Skeletal muscle satellite cell (primary cell): ENCODE measurements at regions not wholly inside any gene's neighbourhood (a gene's known extent, or its start where the extent isn't known, plus 50 kb on each side); places are given as distances from the start of the nearest gene placed in this dataset.
A peak's percentile ranks its signal among the peaks of the same experiment; 100 is the strongest.

ENCODE experiments used
- H3K27me3 ChIP-seq: 2 replicates; pipeline ENCODE4 v1.7.0; 2013; ENCODE audit warnings: low read length; ENCODE audit not compliant: control insufficient read depth, insufficient read depth
- H3K36me3 ChIP-seq: 2 replicates; pipeline ENCODE4 v1.7.0; 2013; ENCODE audit warnings: mild to moderate bottlenecking, control low read depth, low read length; ENCODE audit not compliant: insufficient read depth
- H3K4me1 ChIP-seq: 2 replicates; pipeline ENCODE4 v1.7.0; 2013; ENCODE audit warnings: low read length; ENCODE audit not compliant: control insufficient read depth, insufficient read depth
- H3K4me2 ChIP-seq: 2 replicates; pipeline ENCODE4 v1.7.0; 2013; ENCODE audit warnings: mild to moderate bottlenecking, low read length
- H3K4me3 ChIP-seq: 2 replicates; pipeline ENCODE4 v1.7.0; 2013; ENCODE audit warnings: low read length
- H3K9ac ChIP-seq: 2 replicates; pipeline ENCODE4 v1.7.0; 2013; ENCODE audit warnings: mild to moderate bottlenecking, low read depth, low read length, moderate library complexity
- H3K9me3 ChIP-seq: replicated peaks from 2 replicates; pipeline ENCODE4 v1.7.0; 2013; ENCODE audit warnings: mild to moderate bottlenecking, control low read depth, low read length

DNA sequence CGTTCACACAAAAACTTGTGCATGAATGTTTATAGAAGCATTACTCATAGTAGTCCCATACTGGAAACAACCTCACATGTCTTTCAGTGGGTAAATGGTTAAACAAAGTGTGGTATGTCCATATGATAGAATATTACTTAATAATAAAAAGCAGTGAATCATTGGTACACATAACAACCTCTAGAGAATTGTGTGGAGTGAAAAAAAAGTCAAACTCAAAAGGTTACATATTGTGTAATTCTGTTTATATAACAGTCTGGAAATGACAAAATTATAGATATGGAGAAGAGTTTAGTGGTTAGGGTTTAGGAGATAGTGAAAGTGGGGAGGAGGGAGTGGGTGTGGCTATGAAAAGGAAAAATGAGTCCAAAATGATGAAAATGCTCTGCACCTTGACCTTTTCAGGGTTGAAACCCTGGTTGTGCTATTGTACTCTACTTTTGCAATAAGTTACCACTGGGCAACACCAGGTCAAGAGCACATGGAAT lies 243.4 kb upstream of the DDI1 start:
- H3K36me3 ChIP-seq, result no peaks in the 10 kb centered on the region
- no peaks in the 10 kb centered on the region for H3K9me3 ChIP-seq
- no peak overlapping the region for H3K9ac ChIP-seq
- H3K4me3 ChIP-seq, result no peak overlapping the region
- no peak overlapping the region for H3K4me2 ChIP-seq
- no peaks in the 10 kb centered on the region for H3K4me1 ChIP-seq
- H3K27me3 ChIP-seq, result no peaks in the 10 kb centered on the region

DNA sequence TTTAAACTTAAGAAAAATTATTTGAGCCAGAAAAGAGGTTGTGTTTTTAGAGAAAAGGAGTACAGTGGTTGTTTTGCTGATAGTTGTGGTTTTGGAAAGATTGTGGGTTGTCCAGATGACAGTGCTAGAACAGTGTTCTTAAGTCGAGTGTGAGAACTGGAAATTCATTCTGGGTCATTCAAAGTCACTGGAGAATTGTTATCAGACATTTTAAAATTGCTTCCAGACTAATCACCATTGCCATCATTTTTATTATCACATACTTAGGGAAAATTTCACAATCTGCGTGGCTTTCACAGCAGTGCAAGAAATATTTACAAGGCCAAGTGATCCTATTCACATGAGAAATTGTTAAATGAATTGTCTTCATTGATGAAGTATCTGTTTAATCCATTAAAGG lies 242.2 kb upstream of the DDI1 start:
- no peaks in the 10 kb centered on the region for H3K9me3 ChIP-seq
- no peak overlapping the region for H3K4me2 ChIP-seq
- no peaks in the 10 kb centered on the region for H3K36me3 ChIP-seq
- no peaks in the 10 kb centered on the region for H3K27me3 ChIP-seq
- H3K4me1 ChIP-seq, result peaks cover 4% of the 10 kb centered on the region
- no peak overlapping the region for H3K4me3 ChIP-seq
- H3K9ac ChIP-seq, result no peak overlapping the region

DNA sequence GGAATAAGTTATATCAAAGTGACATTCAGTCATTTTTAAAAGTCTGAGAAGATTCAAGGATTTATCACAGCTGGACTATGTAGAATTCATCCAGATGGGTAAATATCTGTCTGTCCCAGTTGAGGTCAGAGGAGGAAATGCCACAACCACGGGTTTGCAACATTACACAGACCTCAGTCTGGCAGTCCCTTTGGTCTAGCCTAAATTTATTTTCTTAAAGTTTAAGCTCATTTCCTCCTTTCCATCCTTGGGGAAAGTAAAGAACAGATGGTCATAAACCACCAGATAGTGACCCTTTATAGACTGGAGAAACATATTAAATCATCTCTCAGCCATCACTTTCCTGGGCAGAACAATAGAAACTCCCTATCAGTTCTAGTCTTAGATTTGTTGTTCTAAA lies 238.4 kb upstream of the DDI1 start:
- Histone ChIP-seq H3K36me3 (no peaks in the 10 kb centered on the region), H3K27me3 (no peaks in the 10 kb centered on the region), H3K9ac (no peak overlapping the region), H3K4me1 (peaks cover 4% of the 10 kb centered on the region), H3K4me3 (no peak overlapping the region), H3K4me2 (no peak overlapping the region), H3K9me3 (no peaks in the 10 kb centered on the region)

DNA sequence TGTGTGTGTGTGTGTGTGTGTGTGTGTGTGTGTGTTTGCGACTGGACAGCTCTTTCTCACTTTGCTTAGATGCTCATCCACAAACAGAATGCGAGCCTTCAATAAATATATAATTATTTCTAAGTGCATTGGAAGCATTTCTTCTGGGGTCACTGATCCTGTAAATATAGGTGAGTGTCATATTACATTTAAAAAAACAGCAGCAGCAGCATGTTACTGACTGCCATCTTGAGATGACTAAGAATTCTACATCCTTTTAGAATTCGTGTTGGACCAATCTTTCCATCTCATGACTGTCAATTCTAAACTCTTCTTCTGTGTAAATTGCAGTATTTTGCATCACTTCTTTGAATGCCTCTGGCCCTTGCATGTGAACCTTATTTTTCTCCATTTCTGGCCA lies 238.0 kb upstream of the DDI1 start:
- peaks cover 4% of the 10 kb centered on the region for H3K4me1 ChIP-seq
- H3K9me3 ChIP-seq, result no peaks in the 10 kb centered on the region
- no peaks in the 10 kb centered on the region for H3K36me3 ChIP-seq
- no peak overlapping the region for H3K4me2 ChIP-seq
- H3K9ac ChIP-seq, result no peak overlapping the region
- H3K4me3 ChIP-seq, result no peak overlapping the region
- H3K27me3 ChIP-seq, result no peaks in the 10 kb centered on the region

DNA sequence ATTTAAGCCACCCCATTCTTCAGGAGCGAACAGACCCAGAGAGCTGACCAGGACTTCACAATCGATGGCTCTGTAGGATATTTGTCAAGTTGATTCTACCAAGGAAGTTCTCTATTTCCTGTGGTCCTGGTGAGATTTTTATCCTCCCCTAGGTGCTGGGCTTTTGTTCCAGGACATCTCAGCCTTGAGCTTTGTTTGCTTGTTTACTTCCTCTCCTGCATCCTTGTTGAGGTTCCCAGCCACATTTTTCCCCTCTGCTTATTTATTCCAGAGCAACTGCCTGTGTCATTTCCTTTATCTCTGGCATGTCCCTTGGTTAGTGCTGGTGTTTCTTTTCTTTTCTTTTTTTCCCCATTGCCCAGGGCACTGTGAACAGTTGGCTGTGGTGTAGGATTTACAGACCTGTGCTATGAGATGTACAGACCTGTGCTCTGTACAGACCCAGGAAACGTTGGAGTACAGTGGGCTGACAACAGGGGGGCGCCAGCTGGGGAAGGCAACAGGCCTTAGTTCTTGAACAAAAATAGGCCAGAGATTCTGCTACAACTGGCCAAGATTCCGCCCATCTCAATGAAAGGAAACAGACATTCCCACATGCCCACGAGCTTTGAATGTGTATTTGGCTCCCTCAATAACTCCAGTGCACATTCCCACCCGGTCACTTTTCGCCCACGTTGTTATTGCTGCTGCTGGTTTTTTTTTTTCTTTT lies 235.9 kb upstream of the DDI1 start:
- H3K4me2 ChIP-seq, result no peak overlapping the region
- H3K4me1 ChIP-seq, result peaks cover 8% of the 10 kb centered on the region
- H3K27me3 ChIP-seq, result no peaks in the 10 kb centered on the region
- no peaks in the 10 kb centered on the region for H3K9me3 ChIP-seq
- H3K9ac ChIP-seq, result no peak overlapping the region
- no peak overlapping the region for H3K4me3 ChIP-seq
- H3K36me3 ChIP-seq, result no peaks in the 10 kb centered on the region

DNA sequence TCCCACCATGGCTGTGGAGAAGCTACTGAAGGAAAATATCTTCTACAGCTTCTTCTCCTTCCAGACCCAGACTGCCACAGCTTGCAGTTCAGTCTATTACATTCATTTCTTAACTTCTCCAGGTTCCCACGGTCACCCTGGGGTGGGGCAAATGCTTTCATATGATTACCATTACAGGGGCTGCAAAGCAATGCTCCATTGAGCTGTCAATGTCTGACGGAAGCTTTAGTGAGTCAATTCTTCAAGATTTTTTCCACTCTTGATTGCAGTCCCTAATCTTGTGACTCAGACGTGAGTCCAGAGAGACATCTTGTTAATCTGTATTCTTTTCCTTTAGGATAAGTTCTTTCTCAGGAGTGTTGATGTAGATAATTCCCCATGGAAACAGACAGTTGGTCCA lies 233.4 kb upstream of the DDI1 start:
- H3K27me3 ChIP-seq, result no peaks in the 10 kb centered on the region
- no peak overlapping the region for H3K9ac ChIP-seq
- no peaks in the 10 kb centered on the region for H3K36me3 ChIP-seq
- no peak overlapping the region for H3K4me3 ChIP-seq
- H3K4me1 ChIP-seq, result peaks cover 18% of the 10 kb centered on the region
- no peaks in the 10 kb centered on the region for H3K9me3 ChIP-seq
- no peak overlapping the region for H3K4me2 ChIP-seq

DNA sequence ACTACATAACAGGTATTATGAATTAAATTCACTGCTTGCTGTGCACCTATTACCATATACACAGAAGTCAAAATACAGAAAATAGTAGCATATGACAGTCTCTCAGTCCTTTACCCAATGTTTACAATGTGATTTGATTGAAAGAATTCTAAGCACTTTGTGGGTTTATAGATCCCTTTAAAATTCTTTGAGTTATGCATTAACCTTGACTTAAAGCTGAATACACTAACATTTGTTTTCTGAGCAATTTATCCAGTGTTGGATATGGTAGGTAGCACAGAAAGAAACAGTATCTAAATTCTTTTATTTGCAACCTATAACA lies 230.8 kb upstream of the DDI1 start:
- Histone ChIP-seq H3K9ac (no peak overlapping the region), H3K36me3 (no peaks in the 10 kb centered on the region), H3K4me3 (no peak overlapping the region), H3K27me3 (no peaks in the 10 kb centered on the region), H3K9me3 (no peaks in the 10 kb centered on the region), H3K4me2 (peak overlapping the region; percentile 44), H3K4me1 (peaks cover 14% of the 10 kb centered on the region)

DNA sequence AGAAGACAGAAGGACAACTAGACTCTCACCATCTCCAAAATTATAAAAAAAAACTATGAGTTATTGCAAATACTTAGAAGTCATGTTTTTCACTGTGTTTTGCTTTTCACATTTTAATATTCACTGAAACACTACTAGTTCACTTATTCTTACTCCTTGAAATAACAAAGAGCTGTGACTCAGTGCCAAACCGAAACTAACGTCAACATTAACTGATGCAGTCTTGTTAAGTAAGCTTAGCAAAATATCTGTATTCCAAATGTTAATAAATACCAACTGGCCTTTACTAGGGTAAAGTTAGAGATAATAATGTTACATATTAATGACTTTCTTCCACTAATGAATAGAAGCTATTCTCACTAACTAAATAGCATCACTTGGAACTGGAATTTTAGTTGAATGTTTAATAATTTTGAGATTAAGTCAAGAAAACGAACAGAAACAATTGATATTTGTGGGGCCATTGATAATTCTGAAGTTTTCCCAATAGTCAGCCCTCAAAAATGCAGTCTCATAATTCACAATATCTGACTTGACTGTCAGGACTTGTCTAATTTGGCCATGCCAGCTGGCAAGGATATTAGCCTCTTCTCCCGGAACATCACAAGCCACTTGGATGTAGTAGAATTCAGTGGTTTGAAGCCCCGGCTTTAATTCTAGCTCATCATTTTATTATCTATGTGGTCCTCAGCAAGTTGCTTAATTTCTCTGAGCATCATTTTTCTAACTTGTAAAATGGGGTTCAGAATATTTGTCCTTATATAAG lies 230.1 kb upstream of the DDI1 start:
- Histone ChIP-seq H3K27me3 (no peaks in the 10 kb centered on the region), H3K4me2 (peak overlapping the region; percentile 44), H3K36me3 (no peaks in the 10 kb centered on the region), H3K4me3 (no peak overlapping the region), H3K9me3 (no peaks in the 10 kb centered on the region), H3K4me1 (peaks cover 14% of the 10 kb centered on the region), H3K9ac (no peak overlapping the region)

DNA sequence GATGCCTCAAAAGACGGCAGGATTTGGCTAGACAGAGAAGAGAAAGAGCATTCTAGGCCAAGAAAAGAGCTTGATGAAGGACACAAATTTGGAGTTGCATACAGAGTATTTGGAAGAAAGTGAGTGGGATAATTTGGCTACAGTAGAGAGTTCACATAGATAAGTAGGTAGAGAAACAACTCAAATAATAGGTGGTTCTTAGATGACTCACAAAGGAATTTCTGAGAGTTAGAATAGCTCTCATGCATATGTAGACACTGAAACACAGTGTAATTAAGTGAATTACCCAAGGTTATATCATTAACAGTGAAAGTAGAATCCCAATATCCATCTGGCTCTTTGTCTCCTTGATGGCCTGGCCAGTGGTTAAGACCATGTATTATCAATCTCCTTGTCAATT lies 228.6 kb upstream of the DDI1 start:
- no peak overlapping the region for H3K9ac ChIP-seq
- no peak overlapping the region for H3K4me2 ChIP-seq
- no peaks in the 10 kb centered on the region for H3K9me3 ChIP-seq
- H3K4me1 ChIP-seq, result peaks cover 14% of the 10 kb centered on the region
- H3K27me3 ChIP-seq, result no peaks in the 10 kb centered on the region
- no peaks in the 10 kb centered on the region for H3K36me3 ChIP-seq
- no peak overlapping the region for H3K4me3 ChIP-seq

DNA sequence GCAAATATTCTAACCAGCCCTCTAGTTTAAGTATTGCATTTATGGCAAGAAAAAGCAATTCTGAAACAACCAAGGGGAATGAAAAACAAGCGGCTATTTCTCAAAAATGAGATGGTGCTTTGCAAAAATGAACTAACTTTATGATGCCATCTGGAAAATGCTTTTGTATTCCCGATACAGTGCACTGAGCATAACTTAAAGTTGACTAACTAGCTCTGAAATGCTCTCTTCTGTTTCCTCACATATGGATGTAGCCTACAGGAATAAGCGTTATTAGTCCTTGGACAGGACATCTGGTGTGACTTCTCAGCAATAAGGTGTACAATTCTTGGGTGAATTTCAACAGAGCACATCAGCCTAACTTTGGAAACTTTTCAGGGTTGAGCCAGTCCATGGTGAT lies 228.2 kb upstream of the DDI1 start:
- peaks cover 14% of the 10 kb centered on the region for H3K4me1 ChIP-seq

DNA sequence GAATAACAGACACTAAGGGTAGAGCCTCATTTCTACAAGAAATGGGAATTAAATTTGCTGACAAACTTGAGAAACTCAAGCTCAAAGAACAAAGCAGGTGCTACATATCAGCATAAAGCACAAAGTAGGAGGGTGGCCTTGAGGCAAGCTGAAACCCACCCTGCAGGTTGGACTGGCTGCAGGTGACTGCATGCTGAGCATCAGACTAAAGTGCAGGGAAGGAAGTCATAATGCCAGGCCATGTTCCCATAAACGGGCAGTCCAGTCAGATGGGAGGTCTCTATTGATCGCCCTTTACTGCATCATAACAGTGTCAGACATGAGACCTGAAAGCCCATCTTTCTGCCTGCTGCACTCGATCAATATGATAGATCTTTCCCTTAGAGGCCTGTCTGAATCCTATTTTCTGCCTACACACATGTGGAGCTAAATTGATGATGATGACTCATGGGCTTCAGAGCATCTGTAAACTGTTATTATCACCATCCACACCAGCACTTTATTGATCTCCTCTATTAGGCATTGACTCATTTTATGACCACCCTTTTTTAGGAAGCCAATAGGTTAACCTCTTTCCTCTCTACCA lies 224.5 kb upstream of the DDI1 start:
- no peaks in the 10 kb centered on the region for H3K27me3 ChIP-seq

More for the DNA sequence above, 228.2 kb upstream of the DDI1 start:
- H3K4me3 ChIP-seq, result no peak overlapping the region
- no peak overlapping the region for H3K4me2 ChIP-seq
- no peaks in the 10 kb centered on the region for H3K9me3 ChIP-seq
- H3K36me3 ChIP-seq, result no peaks in the 10 kb centered on the region
- H3K27me3 ChIP-seq, result no peaks in the 10 kb centered on the region
- no peak overlapping the region for H3K9ac ChIP-seq

More for the DNA sequence above, 224.5 kb upstream of the DDI1 start:
- Histone ChIP-seq H3K4me2 (no peak overlapping the region), H3K4me3 (no peak overlapping the region), H3K9me3 (no peaks in the 10 kb centered on the region), H3K36me3 (no peaks in the 10 kb centered on the region), H3K9ac (no peak overlapping the region), H3K4me1 (no peaks in the 10 kb centered on the region)
